Activated T-cell treated with anti-CD3 and anti-CD28 coated beads, Interleukin-2, amount 50 U/mL, for 48 hours (primary cell): ENCODE measurements at regions not wholly inside any gene's neighbourhood (a gene's known extent, or its start where the extent isn't known, plus 50 kb on each side); places are given as distances from the start of the nearest gene placed in this dataset.

Experiments
- DNase-seq, 2 experiments: peaks; one replicate each; pipeline ENCODE4 v3.0.0-alpha.2; 2020

- no peak for DNase-seq
Observed at GRCh38 chr6:166009385-166010031, 158.1 kb downstream of the TBXT start.

GRCh38 chr6:166008441-166009369, 158.9 kb downstream of the TBXT start:
- no peak for DNase-seq

- DNase-seq, result no peak
Observed at GRCh38 chr6:166007349-166008263, 160.0 kb downstream of the TBXT start.

DNA sequence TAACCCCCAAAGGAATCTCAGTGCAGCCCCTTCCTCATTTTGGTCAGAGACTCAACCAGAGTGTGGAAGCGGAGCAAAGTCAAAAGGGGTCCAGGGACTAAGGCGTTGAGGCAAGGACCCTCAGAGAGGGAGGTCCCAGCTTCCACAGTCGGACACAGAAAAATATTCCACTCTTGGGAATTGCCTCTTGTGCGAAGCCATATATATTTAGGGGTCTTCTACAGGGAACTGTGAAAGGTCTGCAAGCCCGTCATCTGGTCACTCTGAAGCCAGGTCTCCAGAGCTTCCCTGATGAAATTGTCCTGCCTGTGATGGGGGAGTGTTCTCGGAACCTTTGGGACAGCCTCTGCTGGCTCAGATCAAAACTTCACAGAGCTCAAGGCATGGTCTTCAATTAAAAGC, 160.8 kb downstream of the TBXT start:
- DNase-seq, result no peak

DNA sequence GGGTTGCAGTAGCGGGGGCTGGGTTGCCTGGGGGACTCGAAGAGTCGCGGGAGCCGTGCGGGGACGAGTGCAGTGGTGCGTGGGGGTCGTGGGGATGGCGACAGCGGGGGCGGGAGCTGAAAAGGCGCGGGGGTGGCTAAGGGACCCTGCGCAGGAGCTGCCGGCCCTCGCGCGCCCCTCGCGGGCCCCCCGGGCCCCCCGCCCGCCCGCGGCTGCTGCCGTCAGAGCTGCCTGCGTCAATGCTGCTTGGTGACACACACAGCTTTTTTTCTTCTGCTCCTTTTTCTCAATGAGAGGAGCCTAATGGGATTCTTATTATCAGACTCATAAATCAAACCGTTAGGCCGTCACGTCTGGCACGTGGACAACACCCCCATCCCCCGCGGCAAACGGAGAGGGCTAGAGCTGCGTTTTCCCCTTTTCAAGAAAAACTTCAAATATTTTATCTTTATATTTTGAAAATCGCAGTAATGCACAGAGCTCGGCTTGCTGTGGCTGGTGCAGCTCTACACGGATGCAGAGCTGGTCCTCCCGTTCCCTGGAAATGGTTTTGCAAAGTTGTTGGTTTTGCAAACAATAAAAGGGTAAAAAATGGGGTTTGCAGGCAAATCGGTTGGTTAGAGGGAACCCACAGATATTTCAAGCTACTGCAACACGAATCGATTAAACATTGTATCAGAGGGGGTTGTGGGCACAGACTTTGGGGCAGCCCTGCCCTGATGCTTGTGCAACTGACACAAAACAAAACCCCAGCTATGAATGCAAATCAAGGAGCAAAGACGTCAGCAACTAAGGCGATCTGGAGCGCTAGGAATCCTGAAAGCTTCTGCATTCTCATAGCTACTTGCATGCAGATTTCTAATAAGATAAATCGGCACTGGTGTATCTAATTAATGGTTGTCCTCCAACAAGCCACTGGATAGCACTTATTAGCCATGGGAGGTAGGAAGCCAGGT, 161.4 kb downstream of the TBXT start:
- no peak for DNase-seq

DNA sequence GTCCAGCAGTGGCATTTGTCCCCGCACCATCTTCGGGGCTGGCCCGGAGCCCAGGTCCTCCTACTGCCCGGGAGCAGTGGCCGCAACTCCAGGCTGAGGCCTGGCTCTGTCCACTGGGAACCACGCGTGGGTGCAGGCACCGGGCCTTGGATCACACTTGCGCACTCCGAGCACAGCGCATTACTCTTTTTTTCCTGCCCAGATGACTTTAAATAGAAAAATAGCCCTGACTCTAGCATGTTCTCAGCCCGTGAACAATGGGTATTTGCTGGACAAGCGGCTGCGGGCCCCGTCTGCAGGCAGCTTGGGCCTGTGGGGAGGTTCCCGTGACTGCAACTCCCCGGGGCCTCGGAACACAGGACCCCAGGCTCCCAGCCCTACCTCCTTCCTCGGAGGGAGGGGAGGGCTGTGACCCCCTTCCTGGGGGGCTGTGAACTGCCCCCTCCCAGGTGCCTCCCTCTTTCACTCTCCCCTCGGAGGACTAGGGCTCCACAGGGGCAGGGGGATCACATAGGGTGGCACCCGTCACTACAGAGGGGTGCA, 162.2 kb downstream of the TBXT start:
- DNase-seq, result no peak

DNA sequence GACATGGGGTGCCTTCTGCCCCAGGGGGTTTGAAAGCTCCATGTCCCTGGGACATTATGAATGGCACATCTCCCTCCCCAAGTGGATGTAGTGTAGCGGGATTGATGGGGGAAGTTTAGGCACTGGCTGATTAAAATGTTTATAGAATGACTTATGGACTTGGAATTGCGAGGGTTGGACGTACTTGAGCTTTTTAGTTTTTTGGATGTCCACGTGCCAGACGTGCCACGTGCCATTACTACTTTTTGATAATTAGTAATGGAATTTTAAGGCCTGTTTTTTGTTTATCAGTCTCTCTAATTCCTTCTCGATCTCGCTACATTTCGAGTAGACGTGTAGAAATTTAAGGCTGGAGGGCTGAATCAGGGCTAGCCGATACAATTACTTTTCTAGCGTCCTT, 162.8 kb downstream of the TBXT start:
- DNase-seq, result no peak

- no peak for DNase-seq
Observed at GRCh38 chr6:166004471-166004870, 163.2 kb downstream of the TBXT start.

- DNase-seq, result no peak
Observed at GRCh38 chr6:166003569-166003968, 164.1 kb downstream of the TBXT start.

DNA sequence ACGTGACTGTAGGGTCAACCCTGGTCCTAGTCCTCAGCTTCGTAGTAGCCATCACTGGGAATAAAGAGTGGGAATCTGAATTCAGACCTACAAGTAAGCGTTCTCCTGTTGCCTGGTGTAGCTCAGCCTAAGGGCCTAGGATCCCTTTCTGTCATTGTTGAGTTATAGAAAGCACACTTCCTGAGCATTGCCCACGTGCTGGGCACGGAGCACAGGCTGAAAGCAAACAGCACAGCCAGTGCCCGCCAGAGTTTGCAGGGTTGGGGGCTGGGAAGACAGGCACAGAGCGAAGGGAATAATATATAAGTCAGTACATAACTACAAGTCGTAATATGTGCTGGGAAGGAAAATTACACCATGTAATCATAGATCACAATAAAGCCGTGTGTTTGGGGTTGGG, 166.3 kb downstream of the TBXT start:
- DNase-seq, result no peak

DNA sequence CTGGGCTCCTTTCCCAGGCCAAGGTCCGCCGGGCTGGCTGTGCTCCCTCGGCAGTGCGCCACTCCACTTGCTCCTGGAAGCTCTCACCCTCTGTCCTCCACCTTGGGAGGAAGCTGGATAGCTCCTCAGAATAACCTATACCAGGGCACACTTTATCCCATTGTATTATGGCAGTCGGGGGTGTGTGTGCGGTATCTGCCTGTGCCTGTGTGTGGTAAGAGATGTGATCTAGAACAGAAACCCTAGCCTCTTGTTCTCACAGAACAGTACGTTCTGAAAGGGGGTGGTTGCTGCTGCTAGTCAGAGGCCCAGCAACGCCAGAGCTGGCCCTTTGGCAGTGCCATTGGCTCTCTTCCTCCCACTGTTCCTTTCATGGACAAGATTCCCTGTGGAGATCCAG, 168.4 kb downstream of the TBXT start:
- no peak for DNase-seq

GRCh38 chr6:165998072-165998471, 169.6 kb downstream of the TBXT start:
- DNase-seq, result no peak

GRCh38 chr6:165991341-165991740, 176.3 kb downstream of the TBXT start:
- no peak for DNase-seq

DNA sequence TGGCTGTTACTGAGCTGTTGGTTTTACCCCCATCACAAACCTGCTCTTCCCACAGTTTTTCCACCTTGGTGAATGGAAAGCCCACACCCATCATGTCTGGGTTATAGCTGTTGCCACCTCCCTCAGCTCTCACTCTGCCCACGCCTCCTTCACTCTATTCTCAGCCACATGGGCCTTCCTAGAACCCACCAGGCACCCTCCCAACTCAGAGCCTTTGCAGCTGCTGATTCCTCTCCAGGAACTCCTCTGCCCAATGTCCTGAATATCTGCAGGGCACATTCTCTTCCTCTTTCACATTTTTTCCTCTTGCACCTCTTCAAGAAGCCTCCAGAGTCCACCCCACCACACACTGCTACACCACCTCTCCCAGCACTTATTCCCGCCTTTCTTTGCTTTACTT, 177.4 kb downstream of the TBXT start:
- no peak for DNase-seq

GRCh38 chr6:165988757-165989456, 178.7 kb downstream of the TBXT start:
- no peak for DNase-seq

DNA sequence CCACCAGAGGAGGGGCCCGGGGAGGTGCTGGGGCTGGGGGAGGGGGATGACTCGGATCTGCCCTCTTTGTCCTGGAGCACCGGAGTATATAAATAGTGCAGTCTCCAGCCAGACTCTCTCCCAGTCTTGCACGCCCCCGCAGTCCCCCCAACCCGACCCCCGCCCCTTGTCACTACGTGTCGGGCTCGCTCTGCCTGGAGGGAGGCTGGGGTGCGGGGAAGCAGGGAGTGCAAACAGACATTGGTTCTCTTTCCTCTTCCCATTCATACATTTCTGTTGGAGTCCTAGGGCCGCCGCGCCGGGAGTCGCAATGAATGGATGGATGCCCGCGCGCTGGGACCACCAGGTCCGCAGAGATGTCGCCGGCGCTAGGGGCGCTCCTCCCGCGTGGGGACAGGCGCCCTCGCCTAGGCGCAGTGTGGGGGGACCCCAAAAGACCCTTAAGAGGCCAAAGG, 179.3 kb downstream of the TBXT start:
- no peak for DNase-seq

DNA sequence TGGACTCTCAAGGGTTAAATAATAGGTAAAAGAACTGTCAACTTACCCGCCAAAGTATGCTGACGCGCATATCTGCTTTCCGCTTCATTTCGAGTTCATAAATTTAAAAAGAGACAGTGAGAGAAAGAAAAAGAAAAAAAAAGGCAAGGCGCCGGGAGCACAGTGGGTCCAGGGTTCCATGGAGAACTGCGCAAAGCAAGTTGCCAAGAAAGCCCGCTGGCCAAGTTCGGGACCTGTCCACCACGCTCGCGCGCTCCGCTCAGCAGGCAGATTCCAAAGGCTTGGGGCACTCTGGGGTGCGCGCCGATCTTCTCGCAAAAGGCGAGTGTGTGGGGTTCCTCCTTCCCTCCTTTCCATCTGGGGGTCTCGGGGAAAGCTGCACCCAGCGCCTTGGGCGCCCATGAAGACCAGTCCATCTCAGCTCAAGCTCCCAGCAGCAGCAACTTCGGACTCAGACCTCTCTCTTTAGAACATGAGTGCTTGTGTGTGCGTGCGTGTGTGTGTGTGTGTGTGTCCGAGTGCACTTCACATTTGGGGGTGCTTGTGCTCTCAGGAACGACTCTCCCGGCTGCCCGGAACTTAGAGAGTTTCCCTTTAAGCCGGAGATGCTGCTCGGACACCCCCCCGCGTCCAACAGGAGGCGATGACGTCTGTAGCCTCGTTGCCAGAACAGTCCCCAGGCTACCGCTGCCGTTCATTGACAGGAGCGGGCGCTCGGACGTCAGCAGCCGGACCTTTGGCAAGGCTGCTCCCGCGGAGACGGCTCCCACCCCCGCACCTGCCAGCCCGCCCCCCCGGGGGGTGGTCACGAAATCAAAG, 180.0 kb downstream of the TBXT start:
- DNase-seq, result no peak

- no peak for DNase-seq
Observed at GRCh38 chr6:165986914-165987482, 180.7 kb downstream of the TBXT start.

DNA sequence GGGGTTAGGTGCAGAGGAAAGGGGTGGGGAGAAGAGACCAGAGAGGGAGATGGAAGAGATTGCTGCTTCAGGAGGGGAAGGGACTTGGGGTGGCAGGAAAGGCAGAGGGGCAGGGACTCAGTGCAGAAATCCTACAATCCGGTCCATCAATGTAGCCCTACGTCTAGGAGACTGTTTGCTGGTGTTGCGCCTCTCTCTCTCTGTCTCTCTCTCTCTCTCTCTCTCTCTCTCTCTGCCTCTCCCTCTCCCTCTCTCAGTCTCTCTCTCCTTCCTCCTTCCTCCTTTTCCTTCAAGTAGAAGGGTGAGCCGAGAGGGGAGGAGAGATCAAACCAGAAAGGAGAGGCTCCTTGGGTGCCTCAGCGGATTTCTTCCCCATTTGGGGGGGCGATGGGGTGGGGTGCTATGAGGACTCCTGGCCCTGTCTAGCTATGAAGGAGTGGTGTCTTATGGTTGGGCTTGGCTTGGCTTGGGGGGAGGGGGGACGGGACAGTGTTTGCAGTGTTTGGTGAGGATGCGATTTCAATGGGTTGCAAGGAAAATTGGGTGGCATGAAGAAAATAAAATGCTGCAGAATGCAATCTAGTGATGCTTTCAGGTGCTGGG, 181.2 kb downstream of the TBXT start:
- DNase-seq, result no peak
